Loucy (cell line): ENCODE measurements at regions not wholly inside any gene's neighbourhood (a gene's known extent, or its start where the extent isn't known, plus 50 kb on each side); places are given as distances from the start of the nearest gene placed in this dataset.

Source experiments
- CTCF ChIP-seq: fragments of 200-600 bp; sonication (generic); conservative IDR thresholded peaks from 2 replicates; pipeline ENCODE4 v1.5.1; 2014; ENCODE audit warnings: mild to moderate bottlenecking, antibody characterized with exemption, low read length
- EZH2phosphoT487 ChIP-seq: fragments of 200-600 bp; IDR thresholded peaks from 2 replicates; pipeline ENCODE4 v1.6.1; 2018; ENCODE audit warnings: antibody characterized with exemption, mild to moderate bottlenecking, moderate library complexity, borderline replicate concordance

- peak; percentile 47; the same call in 1 of the 2 replicates for TF ChIP-seq CTCF
- TF ChIP-seq EZH2phosphoT487 = no peak
Observed at GRCh38 chr13:81051873-81052272, 710.9 kb upstream of the SPRY2 start.
